Stimulated activated CD4-positive, alpha-beta T cell treated with anti-CD3 and anti-CD28 coated beads, Interleukin-2, amount 100 ng/mL, for 48 hours (primary cell): ENCODE measurements at regions not wholly inside any gene's neighbourhood (a gene's known extent, or its start where the extent isn't known, plus 50 kb on each side); places are given as distances from the start of the nearest gene placed in this dataset.

Experiments used
- DNase-seq, 2 donors: peaks; one replicate each; pipeline ENCODE4 v3.0.0-alpha.2; 2020

DNA sequence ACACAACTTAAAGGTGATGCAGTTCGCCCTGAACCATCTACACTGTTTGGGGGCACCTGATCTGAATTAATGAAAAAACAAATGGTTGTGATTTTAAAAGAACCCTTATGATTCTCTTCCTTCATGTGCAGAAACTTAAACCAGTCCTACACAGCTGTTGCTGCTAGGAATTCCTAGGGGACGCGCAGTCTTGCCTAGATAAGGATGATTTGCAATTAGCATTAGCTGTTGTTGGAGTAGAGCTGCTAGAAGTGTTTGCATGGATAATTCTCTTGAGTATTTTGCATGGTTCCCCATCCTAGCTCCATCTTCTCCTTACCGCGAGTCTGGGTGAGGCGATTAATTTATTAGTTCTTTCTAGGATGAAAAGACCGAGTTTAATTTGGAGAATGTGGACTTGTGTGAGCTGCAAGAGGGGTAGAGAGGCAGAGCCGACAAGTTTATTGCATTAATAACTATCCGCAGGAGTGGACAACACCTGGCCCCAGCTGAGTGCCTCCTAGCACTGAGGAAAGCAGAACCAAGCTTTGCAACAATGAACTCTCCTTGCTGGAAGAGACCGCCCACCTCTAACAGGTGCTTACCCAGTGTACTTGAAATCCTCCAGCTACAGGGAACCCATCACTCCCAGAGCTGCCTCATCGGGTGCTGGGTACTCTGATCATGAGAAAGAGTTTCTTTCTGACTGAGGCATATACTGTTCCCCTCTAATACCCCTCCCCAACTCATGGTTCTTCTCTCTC, 75.0 kb upstream of the WNT7A start:
- no peak for DNase-seq

DNA sequence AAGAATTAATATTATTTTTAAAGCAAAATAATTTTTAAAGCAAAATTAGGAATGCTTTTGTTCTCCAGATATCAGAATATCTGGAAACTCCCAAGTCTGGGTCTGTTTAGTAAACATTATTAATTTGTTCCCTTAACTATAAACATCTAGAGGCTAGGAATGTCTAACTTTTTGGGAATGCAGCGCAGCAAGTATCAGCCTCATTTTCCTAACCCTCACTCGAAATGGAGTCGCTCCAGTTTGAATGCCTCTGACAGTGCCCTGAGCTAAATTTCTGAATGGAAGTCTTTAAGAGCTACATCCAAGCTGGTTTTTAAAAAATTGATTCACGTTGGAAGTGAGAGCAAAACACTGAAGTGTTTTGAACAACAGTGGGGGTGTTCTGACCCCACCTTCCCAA, 74.4 kb upstream of the WNT7A start:
- no peak for DNase-seq

DNA sequence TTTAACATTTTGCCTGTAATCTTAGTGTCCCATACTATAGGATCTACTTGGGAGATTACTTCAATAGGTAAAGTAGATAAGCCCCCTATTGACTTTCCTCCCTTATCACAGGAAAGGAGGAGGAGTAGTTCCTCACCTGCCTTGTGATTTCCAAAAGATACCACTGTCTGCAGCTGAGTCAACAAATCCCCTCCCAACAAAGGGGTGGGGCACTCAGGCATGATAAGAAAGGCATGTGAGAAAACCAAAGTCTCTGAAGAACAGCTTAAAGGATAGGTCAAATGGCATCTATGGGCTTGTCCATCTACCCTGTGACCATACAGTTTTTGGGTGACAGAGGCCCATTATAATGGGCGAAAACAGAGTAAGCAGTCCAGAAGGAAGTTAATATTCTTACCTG, 71.3 kb upstream of the WNT7A start:
- DNase-seq: no peak

DNA sequence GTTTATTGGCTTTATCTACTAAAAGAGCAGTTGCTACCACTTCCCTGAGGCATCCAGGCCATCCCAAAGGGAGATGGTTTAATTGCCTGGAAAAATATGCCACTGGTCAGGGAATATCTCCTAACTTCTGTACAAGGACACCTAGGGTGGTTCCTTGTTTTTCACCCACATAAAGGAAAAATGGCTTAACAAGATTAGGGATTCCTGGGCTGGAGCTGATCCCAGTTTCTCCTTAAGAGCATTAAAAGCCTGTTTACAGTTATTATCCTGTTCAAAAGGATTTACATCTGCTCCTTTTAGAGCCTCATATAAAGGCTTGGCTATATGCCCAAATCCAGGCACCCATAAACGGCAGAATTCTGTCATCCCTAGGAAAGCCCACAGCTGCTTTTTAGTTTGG, 70.2 kb upstream of the WNT7A start:
- no peak for DNase-seq

DNA sequence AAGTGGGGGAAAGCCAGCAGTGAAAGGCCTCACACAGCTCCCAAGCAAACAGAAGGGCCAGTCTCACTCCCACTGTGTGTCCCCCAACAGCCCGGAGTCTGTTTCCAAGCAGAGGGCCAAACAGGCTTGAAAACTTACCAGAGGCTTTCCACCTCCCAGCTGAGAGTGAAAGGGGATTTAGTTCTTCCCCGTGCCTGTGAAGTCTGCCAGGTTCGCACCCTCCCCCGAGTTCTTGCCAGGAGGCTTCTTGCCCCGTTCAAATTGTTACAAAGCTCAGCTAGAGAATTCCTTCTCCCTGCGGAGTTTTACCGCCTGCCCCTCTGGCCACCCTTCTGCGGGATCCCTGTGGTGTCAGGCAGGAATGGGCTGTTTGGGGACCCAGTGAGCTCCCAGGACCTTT, 68.0 kb upstream of the WNT7A start:
- DNase-seq: no peak

DNA sequence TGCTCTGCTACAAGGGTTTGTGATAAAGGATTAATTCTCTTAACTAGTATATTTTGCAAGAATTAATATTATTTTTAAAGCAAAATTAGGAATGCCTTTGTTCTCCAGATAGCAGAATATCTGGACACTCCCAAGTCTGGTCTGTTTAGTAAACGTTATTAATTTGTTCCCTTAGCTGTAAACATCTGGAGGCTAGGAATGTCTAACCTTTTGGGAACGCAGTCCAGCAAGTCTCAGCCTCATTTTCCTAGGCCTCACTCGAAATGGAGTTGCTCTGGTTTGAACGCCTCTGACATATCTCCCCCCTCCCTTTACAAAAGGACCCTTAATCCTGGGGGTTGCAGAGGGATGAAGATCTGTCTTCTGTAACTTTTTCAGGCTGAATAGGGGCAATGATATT, 59.3 kb upstream of the WNT7A start:
- no peak for DNase-seq

DNA sequence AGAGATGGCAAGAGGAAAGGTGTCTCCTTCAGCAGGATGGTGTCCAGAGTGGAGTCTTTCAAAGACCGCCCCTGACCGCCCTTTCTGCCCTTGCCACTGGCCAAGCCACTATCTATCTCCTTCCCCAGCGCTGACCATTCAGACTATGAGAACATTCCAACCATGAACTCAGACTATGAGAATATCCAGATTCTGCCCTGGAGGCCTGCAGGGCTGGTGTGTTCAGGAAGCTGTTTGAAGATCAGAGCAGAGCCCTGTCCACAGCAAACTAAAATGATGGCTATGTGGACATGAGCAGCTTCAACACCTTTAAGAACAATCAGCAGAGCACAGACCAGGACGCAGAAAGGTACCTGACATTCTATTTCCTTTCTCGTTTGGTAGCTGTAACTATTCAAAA, 57.3 kb upstream of the WNT7A start:
- DNase-seq: no peak

DNA sequence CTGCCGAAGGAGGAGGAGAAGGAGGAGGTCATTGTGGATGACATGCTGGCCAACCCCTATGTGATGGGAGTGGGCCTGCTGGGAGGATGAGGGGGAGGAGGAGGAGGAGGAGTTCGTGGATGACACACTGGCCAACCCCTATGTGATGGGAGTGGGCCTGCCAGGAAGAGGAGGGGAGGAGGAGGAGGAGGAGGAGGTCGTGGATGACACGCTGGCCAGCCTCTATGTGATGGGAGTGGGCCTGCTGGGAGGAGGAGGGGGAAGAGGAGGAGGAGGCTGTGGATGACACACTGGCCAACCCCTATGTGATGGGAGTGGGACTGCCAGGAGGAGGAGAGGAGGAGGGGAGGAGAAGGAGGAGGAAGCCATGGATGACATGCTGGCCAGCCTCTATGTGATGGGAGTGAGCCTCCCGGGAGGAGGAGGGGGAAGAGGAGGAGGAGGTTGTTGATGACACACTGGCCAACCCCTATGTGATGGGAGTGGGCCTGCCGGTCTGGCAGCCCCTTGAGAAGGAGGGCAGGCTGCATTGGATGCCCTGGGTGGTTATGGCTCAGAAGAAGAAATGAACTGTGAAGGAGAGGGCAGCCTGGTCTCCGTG, 55.7 kb upstream of the WNT7A start:
- no peak for DNase-seq

DNA sequence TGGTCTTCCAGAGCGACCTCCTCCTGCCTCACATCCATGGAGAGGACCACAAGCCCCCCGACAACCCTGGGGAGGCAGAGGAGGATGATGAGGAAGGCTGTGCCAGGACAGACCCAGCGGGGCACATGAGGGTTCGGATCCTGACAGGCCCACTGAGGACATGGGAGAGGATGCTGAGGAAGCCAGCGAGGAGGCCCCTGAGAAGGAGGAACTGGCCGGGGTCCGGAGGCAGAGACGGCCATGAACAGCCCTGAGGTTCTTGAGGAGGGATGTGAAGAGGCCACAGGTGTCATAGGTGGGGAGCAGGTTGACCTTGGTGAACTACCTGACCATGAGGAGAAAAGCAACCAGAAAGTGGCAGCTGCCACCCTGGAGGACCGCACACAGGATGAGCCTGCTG, 54.9 kb upstream of the WNT7A start:
- DNase-seq: no peak

DNA sequence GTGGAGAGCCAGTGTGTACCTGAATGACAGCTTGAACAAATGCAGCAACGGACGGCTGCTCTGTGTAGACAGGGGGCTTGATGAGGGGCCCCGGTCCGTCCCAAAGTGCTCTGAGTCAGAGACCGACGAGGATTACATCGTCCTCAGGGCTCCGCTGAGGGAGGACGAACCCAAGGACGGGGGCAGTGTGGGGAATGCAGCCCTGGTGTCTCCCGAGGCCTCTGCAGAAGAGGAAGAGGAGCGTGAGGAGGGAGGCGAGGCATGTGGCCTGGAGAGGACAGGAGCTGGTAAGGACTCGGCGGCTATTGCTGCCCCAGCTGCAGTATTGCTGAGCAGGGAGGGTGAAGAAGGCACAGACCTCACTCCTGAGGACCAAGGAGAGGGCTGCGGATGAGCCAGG, 54.4 kb upstream of the WNT7A start:
- no peak for DNase-seq

DNA sequence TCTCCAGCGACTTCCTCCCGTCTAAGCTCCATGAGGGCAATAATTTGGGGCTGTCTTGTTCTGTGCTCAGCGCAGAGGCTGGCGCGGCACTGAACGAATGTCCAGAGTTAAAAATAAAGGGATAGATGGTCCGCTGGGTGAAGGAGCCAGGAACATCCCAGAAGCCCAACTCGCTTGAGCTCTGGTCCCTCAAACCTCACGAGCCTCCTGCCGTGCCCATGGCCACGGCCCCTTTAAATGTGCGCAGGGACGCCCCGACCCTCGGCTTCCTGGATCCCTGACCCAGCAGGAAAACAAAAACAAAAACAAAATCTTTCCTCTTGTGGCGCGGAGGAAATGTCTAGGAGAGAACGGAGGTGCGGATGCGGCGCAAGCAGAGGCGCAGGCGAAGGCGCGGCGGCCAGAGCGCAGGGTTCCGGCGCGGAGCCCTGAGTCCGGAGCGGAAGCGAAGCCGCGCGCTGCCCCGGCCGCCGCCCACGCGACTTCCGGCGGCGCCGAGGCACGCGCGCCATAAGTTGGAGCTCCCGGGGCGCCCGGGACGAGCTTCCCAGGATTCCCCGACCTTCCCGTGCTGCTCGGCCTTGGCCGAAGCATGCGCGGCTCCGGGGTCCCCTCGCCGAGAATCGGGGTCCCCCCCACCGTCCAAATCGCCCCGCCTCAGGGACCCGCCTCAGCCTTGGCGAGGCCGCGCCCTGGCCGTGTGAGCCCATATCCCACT, 52.9 kb upstream of the WNT7A start:
- DNase-seq: peak in 1 of 2 donors; percentile 11

DNA sequence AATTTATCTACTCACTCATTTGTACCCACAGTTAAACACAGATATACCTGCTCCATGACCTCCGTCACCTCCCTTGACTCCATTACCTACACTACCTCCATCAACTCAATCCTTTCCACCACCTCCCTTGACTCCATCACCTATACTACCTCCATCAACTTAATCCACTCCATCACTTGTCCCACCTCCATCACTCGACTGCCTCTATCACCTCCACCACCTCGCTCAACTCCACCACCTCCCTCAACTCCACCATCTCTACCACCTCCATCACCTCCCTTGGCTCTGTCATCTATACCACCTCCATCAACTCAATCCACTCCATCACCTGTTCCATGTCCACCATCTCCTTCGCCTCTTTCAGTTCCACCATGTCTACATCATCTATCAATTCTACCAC, 51.3 kb upstream of the WNT7A start:
- no peak for DNase-seq
